ENCODE measurements at regions not wholly inside any gene's neighbourhood (a gene's known extent, or its start where the extent isn't known, plus 50 kb on each side); places are given as distances from the start of the nearest gene placed in this dataset.
A peak's percentile ranks its signal among the peaks of the same experiment; 100 is the strongest.

- DNase-seq (ENCODE audit: low read depth): no peak
Observed at GRCh38 chr18:46322941-46323340, 218.8 kb downstream of the HAUS1 start.

GRCh38 chr18:46324087-46324955, 220.1 kb downstream of the HAUS1 start:
- no peak for DNase-seq (ENCODE audit: low read depth)

- DNase-seq (ENCODE audit: low read depth): no peak
Observed at GRCh38 chr18:46325895-46326294, 221.7 kb downstream of the HAUS1 start.

GRCh38 chr18:46329736-46330246, 225.6 kb downstream of the HAUS1 start:
- no peak for DNase-seq (ENCODE audit: low read depth)

- DNase-seq (ENCODE audit: low read depth): no peak
Observed at GRCh38 chr18:46331316-46331715, 227.1 kb downstream of the HAUS1 start.

- no peak for DNase-seq (ENCODE audit: low read depth)
Observed at GRCh38 chr18:46332286-46332801, 228.2 kb downstream of the HAUS1 start.

- DNase-seq (ENCODE audit: low read depth): no peak
Observed at GRCh38 chr18:46332921-46333341, 228.7 kb downstream of the HAUS1 start.

GRCh38 chr18:46333431-46334135, 229.4 kb downstream of the HAUS1 start:
- DNase-seq (ENCODE audit: low read depth): no peak

- no peak for DNase-seq (ENCODE audit: low read depth)
Observed at GRCh38 chr18:46334868-46335281, 230.7 kb downstream of the HAUS1 start.

- no peak for DNase-seq (ENCODE audit: low read depth)
Observed at GRCh38 chr18:46335534-46336101, 231.4 kb downstream of the HAUS1 start.

GRCh38 chr18:46336278-46337111, 232.3 kb downstream of the HAUS1 start:
- DNase-seq (ENCODE audit: low read depth): no peak

GRCh38 chr18:46337271-46337670, 233.1 kb downstream of the HAUS1 start:
- no peak for DNase-seq (ENCODE audit: low read depth)

- no peak for DNase-seq (ENCODE audit: low read depth)
Observed at GRCh38 chr18:46338205-46338604, 234.0 kb downstream of the HAUS1 start.

- DNase-seq (ENCODE audit: low read depth): no peak
Observed at GRCh38 chr18:46338766-46339165, 234.6 kb downstream of the HAUS1 start.

- no peak for DNase-seq (ENCODE audit: low read depth)
Observed at GRCh38 chr18:46340716-46341115, 236.5 kb downstream of the HAUS1 start.

- DNase-seq (ENCODE audit: low read depth): no peak
Observed at GRCh38 chr18:46341986-46342525, 237.9 kb downstream of the HAUS1 start.

GRCh38 chr18:46343456-46343855, 239.3 kb downstream of the HAUS1 start:
- no peak for DNase-seq (ENCODE audit: low read depth)

GRCh38 chr18:46343931-46344372, 239.8 kb downstream of the HAUS1 start:
- peak; percentile 12 for DNase-seq (ENCODE audit: low read depth)

GRCh38 chr18:46344416-46345180, 240.4 kb downstream of the HAUS1 start:
- DNase-seq (ENCODE audit: low read depth): no peak

- no peak for DNase-seq (ENCODE audit: low read depth)
Observed at GRCh38 chr18:46345181-46345465, 240.9 kb downstream of the HAUS1 start.

GRCh38 chr18:46346213-46346612, 242.0 kb downstream of the HAUS1 start:
- no peak for DNase-seq (ENCODE audit: low read depth)

Data from T follicular helper cell (primary cell).